SK-N-SH treated with all-trans-retinoic acid at 6 μM for 48 hours (cell line): ENCODE measurements at regions not wholly inside any gene's neighbourhood (a gene's known extent, or its start where the extent isn't known, plus 50 kb on each side); places are given as distances from the start of the nearest gene placed in this dataset.

Experiments used
- CSDC2 ChIP-seq: fragments of 250-450 bp; sonication (Bioruptor Pico); IDR thresholded peaks from 2 replicates; pipeline ENCODE4 v1.5.0; 2020; ENCODE audit warnings: mild to moderate bottlenecking, moderate library complexity
- GLIS3 ChIP-seq: fragments of 250-450 bp; sonication (Bioruptor Pico); IDR thresholded peaks from 2 replicates; pipeline ENCODE4 v1.5.0; 2020; ENCODE audit warnings: mild to moderate bottlenecking, moderate library complexity
- PATZ1 ChIP-seq: fragments of 250-450 bp; sonication (Bioruptor Pico); IDR thresholded peaks from 2 replicates; pipeline ENCODE4 v1.8.0; 2020; ENCODE audit warnings: mild to moderate bottlenecking, moderate library complexity, borderline replicate concordance
- POU6F1 ChIP-seq: fragments of 250-450 bp; sonication (Bioruptor Pico); IDR thresholded peaks from 2 replicates; pipeline ENCODE4 v1.8.0; 2021; ENCODE audit warnings: low read depth, mild to moderate bottlenecking, moderate library complexity, borderline replicate concordance
- PPARA ChIP-seq: fragments of 250-450 bp; sonication (Bioruptor Pico); IDR thresholded peaks from 2 replicates; pipeline ENCODE4 v1.5.0; 2020; ENCODE audit warnings: mild to moderate bottlenecking, borderline replicate concordance
- TCF4 ChIP-seq: fragments of 250-450 bp; sonication (Bioruptor Pico); IDR thresholded peaks from 2 replicates; pipeline ENCODE4 v1.8.0; 2021; ENCODE audit warnings: mild to moderate bottlenecking, moderate library complexity, borderline replicate concordance
- TSHZ2 ChIP-seq: fragments of 250-450 bp; sonication (Bioruptor Pico); IDR thresholded peaks from 2 replicates; pipeline ENCODE4 v1.5.0; 2020; ENCODE audit warnings: mild to moderate bottlenecking, moderate library complexity
- ZFP30 ChIP-seq: fragments of 450-650 bp; formaldehyde crosslinking; IDR thresholded peaks from 2 replicates; pipeline ENCODE4 v1.5.0; 2022; ENCODE audit warnings: mild to moderate bottlenecking, moderate library complexity

GRCh38 chrX:1851527-1851926 is 236.7 kb downstream of the ASMT start:
- TF ChIP-seq GLIS3 (CRISPR knock-in tag) = no peak
- no peak for TF ChIP-seq PPARA (CRISPR knock-in tag)
- no peak for TF ChIP-seq CSDC2
- TF ChIP-seq POU6F1 (CRISPR knock-in tag) = no peak
- TF ChIP-seq ZFP30 (CRISPR knock-in tag) = no peak
- TF ChIP-seq PATZ1 (CRISPR knock-in tag) = no peak
- no peak for TF ChIP-seq TCF4 (CRISPR knock-in tag)
- no peak for TF ChIP-seq TSHZ2
